Heart left ventricle (tissue), 13 donors: ENCODE measurements at regions not wholly inside any gene's neighbourhood (a gene's known extent, or its start where the extent isn't known, plus 50 kb on each side); places are given as distances from the start of the nearest gene placed in this dataset.

Experiments used
- CTCF ChIP-seq, 12 donors: fragments of 200-600 bp; sonication (generic) in 4 of 12; IDR thresholded peaks; one replicate each; pipeline versions ENCODE4 v1.5.0 to v1.8.0; 2018 to 2022; ENCODE audit warnings: antibody characterized with exemption in 12 of 12, mild to moderate bottlenecking in 5 of 12
- POLR2A ChIP-seq, 2 donors: fragments of 450-650 bp; IDR thresholded peaks; one replicate each; pipeline ENCODE4 v1.6.1; 2017; ENCODE audit warnings: antibody characterized with exemption in 2 of 2, mild to moderate bottlenecking in 2 of 2, moderate library complexity in 2 of 2
- donor health status: ischemic (EF 13 %, LVEDD 7.1; RV severe dilation, severe dysfunction).
- donor health status: DM: no; HTN: yes; CAD: no.
- donor health status: DM: no; HTN: no; CAD: no.
- donor health status: ischemic (EF 25% LVEDD 6.9; RV normal size, moderate dysfunction).
- donor health status: ischemic (EF 25% LVEDD 5.7; RV mildly dilated, moderate dysfunction).
- donor health status: ischemic (EF 35%, LVEDD 5.7; RV mildly dilated, moderate dysfunction).
- donor health status: nonischemic (EF 11% LVEDD 7.7; RV severe dilation, severe dysfunction).
- donor health status: DM: yes; HTN: yes; CAD: no.
- donor health status: PGD.
- donor health status: ischemic (EF 29% LVEDD 5.4; RV normal size, mild dysfunction).
- donor health status: nonischemic (EF 23%, LVEDD 6.1; RV moderate dilation, normal function).

GRCh38 chr4:110795971-110796370 lies 173.1 kb upstream of the PITX2 start:
- TF ChIP-seq CTCF (IDR thresholded peaks at IDR 0.05) (no peak), POLR2A (IDR thresholded peaks at IDR 0.05) (no peak)
